CD4-positive, alpha-beta T cell (primary cell): ENCODE measurements at regions not wholly inside any gene's neighbourhood (a gene's known extent, or its start where the extent isn't known, plus 50 kb on each side); places are given as distances from the start of the nearest gene placed in this dataset.

Source experiments
- ATAC-seq: fragments of 200-7000 bp; cut with Tn5 transposase; one replicate; pipeline ENCODE4 v1.10.0; 2022; ENCODE audit warnings: mild to moderate bottlenecking; ENCODE audit not compliant: poor library complexity
- CTCF ChIA-PET: fragments of 350-600 bp; sonication (Branson Sonifier 250); formaldehyde crosslinking; loops from one replicate; lab custom pipeline; 2021; ENCODE audit warnings: antibody characterized with exemption, inconsistent platforms; lab: Charles Lee
- POLR2A ChIA-PET: fragments of 350-600 bp; sonication (Branson Sonifier 250); formaldehyde crosslinking; loops from one replicate; lab custom pipeline; 2021; ENCODE audit warnings: antibody characterized with exemption, inconsistent platforms; lab: Charles Lee
- DNase-seq, 14 experiments: peaks; one replicate each; pipeline ENCODE4 v3.0.0-alpha.2; 2013 to 2020; ENCODE audit warnings: mixed read lengths in 2 of 14
- H3K27ac ChIP-seq, 2 donors: one replicate each; pipeline versions ENCODE4 v1.5.1 to v1.7.0; 2013; ENCODE audit warnings: low read length in 2 of 2, low read depth in 1 of 2, mild to moderate bottlenecking in 1 of 2
- H3K27me3 ChIP-seq, 2 experiments: 1 replicate in 1 of 2; 2 replicates in 1 of 2; pipeline versions ENCODE4 v1.6.1 to v1.7.0; 2013; ENCODE audit warnings: low read length in 2 of 2, control low read depth in 1 of 2, mild to moderate bottlenecking in 1 of 2, moderate library complexity in 1 of 2; ENCODE audit not compliant: insufficient read depth in 2 of 2, control insufficient read depth in 1 of 2
- H3K36me3 ChIP-seq: one replicate; pipeline ENCODE4 v1.6.1; 2013; ENCODE audit warnings: low read length, control low read depth; ENCODE audit not compliant: insufficient read depth
- H3K4me1 ChIP-seq: one replicate; pipeline ENCODE4 v1.6.1; 2013; ENCODE audit warnings: low read length, control low read depth; ENCODE audit not compliant: insufficient read depth
- H3K4me3 ChIP-seq: one replicate; pipeline ENCODE4 v1.5.1; 2013; ENCODE audit warnings: mild to moderate bottlenecking, low read length, moderate library complexity
- H3K9me3 ChIP-seq, 2 experiments: 1 replicate in 1 of 2; 2 replicates in 1 of 2; pipeline versions ENCODE4 v1.6.1 to v1.7.0; 2013; ENCODE audit warnings: low read length in 2 of 2, mild to moderate bottlenecking in 2 of 2, control low read depth in 1 of 2, moderate library complexity in 1 of 2; ENCODE audit not compliant: control insufficient read depth in 1 of 2, insufficient read depth in 1 of 2
- H3K27ac Mint-ChIP-seq: one replicate; pipeline ENCODE4 v1.8.0; 2020; ENCODE audit warnings: mixed read lengths
- H3K27me3 Mint-ChIP-seq: one replicate; pipeline ENCODE4 v1.8.0; 2021; ENCODE audit warnings: mixed read lengths
- H3K36me3 Mint-ChIP-seq: one replicate; pipeline ENCODE4 v1.8.0; 2021; ENCODE audit warnings: low read depth, mixed read lengths
- H3K4me1 Mint-ChIP-seq: one replicate; pipeline ENCODE4 v1.8.0; 2021; ENCODE audit warnings: low read depth, mixed read lengths
- H3K4me3 Mint-ChIP-seq: one replicate; pipeline ENCODE4 v1.8.0; 2020; ENCODE audit warnings: mild to moderate bottlenecking, mixed read lengths
- H3K9me3 Mint-ChIP-seq: one replicate; pipeline ENCODE4 v1.8.0; 2020; ENCODE audit warnings: mixed read lengths
- intact Hi-C, 2 experiments: fragments of 100-400 bp; cut with DNase I in 1 of 2; cut with micrococcal nuclease in 1 of 2; formaldehyde crosslinking; loops; one replicate each; pipeline versions ENCODE4 v1.15.1 to v1.9.0; 2023 to 2025; cut with DNase I, micrococcal nuclease
- TF ChIP-seq, protein P1 (sequence below): fragments of 200-600 bp; IDR thresholded peaks from one replicate; pipeline ENCODE4 v1.8.0; 2022; ENCODE audit warnings: antibody characterized with exemption, mild to moderate bottlenecking

- TF ChIP-seq, protein P1, sequence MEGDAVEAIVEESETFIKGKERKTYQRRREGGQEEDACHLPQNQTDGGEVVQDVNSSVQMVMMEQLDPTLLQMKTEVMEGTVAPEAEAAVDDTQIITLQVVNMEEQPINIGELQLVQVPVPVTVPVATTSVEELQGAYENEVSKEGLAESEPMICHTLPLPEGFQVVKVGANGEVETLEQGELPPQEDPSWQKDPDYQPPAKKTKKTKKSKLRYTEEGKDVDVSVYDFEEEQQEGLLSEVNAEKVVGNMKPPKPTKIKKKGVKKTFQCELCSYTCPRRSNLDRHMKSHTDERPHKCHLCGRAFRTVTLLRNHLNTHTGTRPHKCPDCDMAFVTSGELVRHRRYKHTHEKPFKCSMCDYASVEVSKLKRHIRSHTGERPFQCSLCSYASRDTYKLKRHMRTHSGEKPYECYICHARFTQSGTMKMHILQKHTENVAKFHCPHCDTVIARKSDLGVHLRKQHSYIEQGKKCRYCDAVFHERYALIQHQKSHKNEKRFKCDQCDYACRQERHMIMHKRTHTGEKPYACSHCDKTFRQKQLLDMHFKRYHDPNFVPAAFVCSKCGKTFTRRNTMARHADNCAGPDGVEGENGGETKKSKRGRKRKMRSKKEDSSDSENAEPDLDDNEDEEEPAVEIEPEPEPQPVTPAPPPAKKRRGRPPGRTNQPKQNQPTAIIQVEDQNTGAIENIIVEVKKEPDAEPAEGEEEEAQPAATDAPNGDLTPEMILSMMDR: no peak
- H3K4me1 Mint-ChIP-seq: peaks cover 7% of the 10 kb centered on the region
- POLR2A ChIA-PET: no interaction called here
- H3K36me3 ChIP-seq: no peaks in the 10 kb centered on the region
- H3K36me3 Mint-ChIP-seq: no peaks in the 10 kb centered on the region
- no peak overlapping the region for H3K4me3 Mint-ChIP-seq
- ATAC-seq (no peak), DNase-seq (no peak)
- no peaks in the 10 kb centered on the region for H3K4me1 ChIP-seq
- CTCF ChIA-PET: no interaction called here
- intact Hi-C loops: no loop called here
- no peaks in the 10 kb centered on the region for H3K9me3 ChIP-seq
- no peaks in the 10 kb centered on the region for H3K27me3 Mint-ChIP-seq
- peaks cover 3% of the 10 kb centered on the region for H3K9me3 Mint-ChIP-seq
- no peak overlapping the region for H3K27ac ChIP-seq
- H3K27me3 ChIP-seq: no peaks in the 10 kb centered on the region
- H3K27ac Mint-ChIP-seq: no peak overlapping the region
- H3K4me3 ChIP-seq: no peak overlapping the region
These were observed 146.9 kb upstream of the AHI1 start for GRCh38 chr6:135644394-135644793.

DNA sequence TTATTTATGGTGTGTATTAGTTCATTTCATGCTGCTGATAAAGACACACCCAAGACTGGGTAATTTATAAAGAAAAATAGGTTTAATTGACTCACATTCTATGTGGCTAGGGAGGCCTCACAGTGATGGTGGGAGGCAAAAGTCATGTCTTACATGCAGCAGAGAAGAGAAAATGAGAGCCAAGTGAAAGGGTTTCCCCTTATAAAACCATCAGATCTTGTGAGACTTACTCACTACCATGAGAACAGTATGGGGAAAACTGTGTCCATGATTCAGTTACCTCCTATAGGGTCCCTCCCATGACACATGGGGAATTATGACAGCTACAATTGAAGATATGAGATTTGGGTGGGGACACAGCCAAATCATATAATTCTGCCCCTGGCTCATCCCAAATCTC is 150.0 kb upstream of the AHI1 start:
- Histone ChIP-seq H3K4me1 (no peaks in the 10 kb centered on the region), H3K36me3 (no peaks in the 10 kb centered on the region), H3K27ac (no peak overlapping the region), H3K4me3 (no peak overlapping the region), H3K27me3 (no peaks in the 10 kb centered on the region), H3K9me3 (peaks cover 0 to 4% of the 10 kb centered on the region in 2 experiments)
- TF ChIP-seq, protein P1: no peak
- no peaks in the 10 kb centered on the region for H3K4me1 Mint-ChIP-seq
- no peak overlapping the region for H3K4me3 Mint-ChIP-seq
- POLR2A ChIA-PET: no interaction called here
- H3K27me3 Mint-ChIP-seq: no peaks in the 10 kb centered on the region
- intact Hi-C loops: no loop called here
- no peaks in the 10 kb centered on the region for H3K36me3 Mint-ChIP-seq
- DNase-seq (no peak), ATAC-seq (no peak)
- CTCF ChIA-PET: no interaction called here
- H3K9me3 Mint-ChIP-seq: peaks cover 3% of the 10 kb centered on the region
- no peak overlapping the region for H3K27ac Mint-ChIP-seq

GRCh38 chr6:135651964-135652755 is 154.6 kb upstream of the AHI1 start:
- no peaks in the 10 kb centered on the region for H3K9me3 Mint-ChIP-seq
- Histone ChIP-seq H3K27ac (no peak overlapping the region), H3K4me3 (no peak overlapping the region)

More at GRCh38 chr6:135651964-135652755, 154.6 kb upstream of the AHI1 start:
- no peak overlapping the region for H3K4me3 Mint-ChIP-seq
- Histone ChIP-seq H3K27me3 (no peaks in the 10 kb centered on the region), H3K4me1 (no peaks in the 10 kb centered on the region), H3K36me3 (no peaks in the 10 kb centered on the region), H3K9me3 (peaks cover 0 to 4% of the 10 kb centered on the region in 2 experiments)
- intact Hi-C loops: no loop called here
- ChIA-PET POLR2A (no interaction called here), CTCF (no interaction called here)
- H3K4me1 Mint-ChIP-seq: no peaks in the 10 kb centered on the region
- no peaks in the 10 kb centered on the region for H3K36me3 Mint-ChIP-seq
- TF ChIP-seq, protein P1: no peak
- no peak for ATAC-seq
- DNase-seq: no peak
- H3K27me3 Mint-ChIP-seq: no peaks in the 10 kb centered on the region
- no peak overlapping the region for H3K27ac Mint-ChIP-seq
